ENCODE measurements at regions not wholly inside any gene's neighbourhood (a gene's known extent, or its start where the extent isn't known, plus 50 kb on each side); places are given as distances from the start of the nearest gene placed in this dataset.

- DNase-seq: no peak
Observed at GRCh38 chr5:141800617-141801016, 77.6 kb downstream of the PCDH1 start.

DNA sequence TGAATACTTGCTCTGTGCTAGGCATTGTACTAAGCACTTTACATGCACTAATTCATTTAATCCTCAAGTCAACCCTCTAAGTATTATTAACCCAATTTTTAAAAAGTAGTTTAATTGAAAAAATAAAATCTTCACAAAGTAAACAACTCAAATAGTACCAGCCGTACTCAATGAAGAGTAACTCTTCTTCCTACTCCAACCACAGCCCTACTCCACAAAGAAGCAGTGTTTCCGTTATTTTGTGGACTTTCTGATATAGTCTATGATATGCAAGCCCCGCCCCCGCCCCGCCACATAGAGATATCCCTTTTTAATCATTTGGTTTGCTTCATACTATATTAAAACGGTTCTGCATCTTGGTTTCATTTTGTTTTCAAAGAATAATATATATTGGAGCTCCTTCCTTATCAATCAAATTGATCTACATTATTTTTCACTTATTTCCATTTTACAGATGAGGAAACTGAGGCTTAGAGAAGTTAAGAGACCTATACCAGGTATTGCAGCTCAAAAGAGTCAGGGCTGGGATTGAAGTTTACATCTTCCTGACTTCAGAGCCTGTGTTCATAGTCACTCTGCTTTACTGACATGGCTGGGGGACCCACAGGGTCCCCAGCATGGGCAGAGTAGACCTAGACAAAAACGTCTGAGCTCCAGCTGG lies 78.6 kb downstream of the PCDH1 start:
- DNase-seq: no peak

DNA sequence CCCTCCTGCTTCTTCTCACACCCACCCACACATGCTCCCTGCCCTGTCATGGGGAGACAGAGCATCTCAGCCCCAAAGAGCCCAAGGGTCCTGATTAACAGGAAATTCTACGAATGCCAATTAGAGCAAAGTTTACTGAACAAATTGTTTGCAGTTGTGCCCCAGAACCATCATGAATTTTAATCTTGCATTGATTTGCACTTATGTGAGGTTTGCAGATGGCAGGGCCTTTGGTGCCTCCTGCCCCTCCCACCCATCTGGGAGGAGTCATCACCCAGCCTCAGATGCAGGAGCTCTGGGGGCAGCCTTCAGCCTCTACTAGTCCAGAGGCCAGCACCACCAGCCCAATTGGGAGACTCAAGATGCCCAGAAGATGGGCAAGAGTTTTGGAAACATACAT lies 80.8 kb downstream of the PCDH1 start:
- no peak for DNase-seq

GRCh38 chr5:141795421-141795820 lies 82.8 kb downstream of the PCDH1 start:
- DNase-seq: no peak

DNA sequence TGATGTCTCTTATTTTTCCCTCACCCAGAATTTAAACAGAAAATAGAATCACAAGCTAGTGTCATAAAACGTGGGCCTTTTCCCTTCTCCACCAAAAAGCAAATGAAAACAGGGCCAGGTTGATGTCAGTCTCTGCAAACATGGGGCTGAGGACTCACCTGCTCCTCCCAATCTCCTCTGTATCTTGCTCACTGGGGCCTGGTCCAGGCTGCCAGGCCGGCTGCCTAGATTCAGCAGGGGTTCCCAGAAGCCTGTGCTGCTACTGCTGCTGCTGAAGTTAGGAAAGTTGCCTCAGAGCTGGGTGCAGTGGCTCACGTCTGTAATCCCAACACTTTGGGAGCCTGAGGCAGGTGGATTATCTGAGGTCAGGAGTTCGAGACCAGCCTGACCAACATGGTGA lies 84.3 kb downstream of the PCDH1 start:
- DNase-seq: no peak

DNA sequence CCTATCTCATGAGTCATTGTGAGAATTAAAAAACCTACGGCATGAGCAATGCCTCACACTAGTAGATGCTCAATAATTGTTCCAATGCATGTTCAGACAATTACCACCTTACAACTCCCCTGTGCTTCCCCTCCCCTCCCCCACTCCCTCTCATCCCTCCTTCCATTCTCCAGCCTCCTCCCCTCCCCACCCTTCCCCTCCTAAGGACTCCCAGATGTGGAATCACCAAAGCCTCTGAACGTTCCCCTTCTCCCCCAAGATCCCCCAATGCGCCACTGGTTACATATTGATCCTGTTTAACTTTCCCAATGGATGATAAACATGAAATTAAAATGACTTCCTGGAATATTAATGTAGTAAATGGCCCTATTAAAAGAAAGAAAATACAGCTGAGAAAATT lies 84.8 kb downstream of the PCDH1 start:
- DNase-seq: no peak

DNA sequence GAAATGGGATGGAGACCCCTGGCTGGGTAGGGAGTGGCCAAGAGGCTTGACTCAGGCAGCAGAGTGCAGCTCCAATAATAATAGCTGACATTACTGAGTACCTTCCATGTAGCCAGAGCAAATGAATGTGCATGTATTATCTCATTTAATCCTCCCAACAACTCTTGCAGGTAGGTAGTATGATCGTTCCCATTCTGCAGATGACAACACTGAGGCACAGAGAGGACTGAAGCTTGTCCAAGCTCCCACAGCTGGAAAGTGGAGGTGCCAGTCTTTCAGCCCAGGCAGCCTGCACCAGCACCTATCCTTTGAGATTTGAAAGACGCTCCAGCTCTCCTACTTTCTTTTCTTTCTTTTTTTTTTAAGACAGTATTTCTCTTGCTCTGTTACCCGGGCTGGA lies 87.6 kb downstream of the PCDH1 start:
- DNase-seq: no peak

DNA sequence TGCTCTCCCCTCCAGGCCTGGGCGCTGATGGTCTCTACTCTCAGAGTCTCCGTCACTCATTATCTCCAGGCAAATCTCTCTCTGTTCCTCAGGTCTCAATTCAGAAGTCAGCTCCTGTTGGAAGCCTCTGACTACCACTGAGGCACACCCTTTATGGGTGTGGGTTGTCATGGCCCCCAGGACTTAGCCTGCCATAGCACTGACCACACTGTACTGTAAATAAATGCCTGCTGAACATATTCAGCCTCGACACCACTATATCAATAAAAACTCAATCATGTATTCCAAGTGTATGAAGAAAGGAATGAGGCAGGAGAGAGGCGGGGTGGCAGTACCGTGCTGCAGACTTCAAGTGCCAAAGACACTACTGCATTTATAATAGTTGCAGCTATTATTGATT lies 88.9 kb downstream of the PCDH1 start:
- no peak for DNase-seq

GRCh38 chr5:141788296-141788970 lies 89.8 kb downstream of the PCDH1 start:
- no peak for DNase-seq

GRCh38 chr5:141787376-141787775 lies 90.8 kb downstream of the PCDH1 start:
- no peak for DNase-seq

DNA sequence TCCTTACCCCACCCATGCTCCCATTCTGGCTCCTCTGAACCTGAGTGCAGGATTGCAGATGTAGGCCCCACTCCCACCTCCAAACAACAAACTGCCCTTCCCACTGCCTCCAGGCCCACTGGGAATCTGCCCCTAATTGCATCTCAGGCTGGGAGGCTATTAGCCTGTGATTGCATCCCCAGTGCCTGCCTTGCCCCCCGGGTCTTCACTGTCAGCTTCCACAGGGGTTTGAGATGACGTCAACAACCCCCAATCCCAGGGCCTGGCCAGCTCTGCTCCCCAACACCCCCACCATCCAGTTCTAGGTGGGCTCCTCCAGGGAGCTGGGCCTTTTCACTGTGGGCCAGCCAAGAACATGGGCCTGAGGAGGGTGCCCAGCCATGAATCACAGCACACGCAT lies 91.5 kb downstream of the PCDH1 start:
- DNase-seq: no peak

DNA sequence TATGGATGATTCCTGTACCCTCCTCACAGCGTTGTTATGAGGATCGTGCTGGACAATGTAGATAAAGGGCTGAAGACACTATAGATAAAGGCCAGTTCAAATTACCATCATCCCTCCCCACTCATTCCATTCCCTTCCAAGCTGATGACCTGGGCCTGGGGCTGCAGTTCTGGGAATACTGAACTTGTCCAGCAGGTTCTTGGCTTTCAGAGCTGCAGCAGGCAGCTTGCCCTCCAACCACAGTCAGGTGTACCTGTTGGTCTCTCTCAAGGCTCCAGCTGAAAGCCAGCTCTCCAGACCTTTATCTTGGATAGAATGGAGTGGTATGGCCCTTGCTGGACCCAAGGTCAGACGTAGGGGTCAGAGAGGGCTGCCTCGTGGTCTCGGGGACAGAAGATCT lies 92.5 kb downstream of the PCDH1 start:
- DNase-seq: no peak

GRCh38 chr5:141785135-141785534 lies 93.1 kb downstream of the PCDH1 start:
- DNase-seq: no peak

GRCh38 chr5:141784529-141784928 lies 93.7 kb downstream of the PCDH1 start:
- no peak for DNase-seq

GRCh38 chr5:141783947-141784296 lies 94.3 kb downstream of the PCDH1 start:
- no peak for DNase-seq

DNA sequence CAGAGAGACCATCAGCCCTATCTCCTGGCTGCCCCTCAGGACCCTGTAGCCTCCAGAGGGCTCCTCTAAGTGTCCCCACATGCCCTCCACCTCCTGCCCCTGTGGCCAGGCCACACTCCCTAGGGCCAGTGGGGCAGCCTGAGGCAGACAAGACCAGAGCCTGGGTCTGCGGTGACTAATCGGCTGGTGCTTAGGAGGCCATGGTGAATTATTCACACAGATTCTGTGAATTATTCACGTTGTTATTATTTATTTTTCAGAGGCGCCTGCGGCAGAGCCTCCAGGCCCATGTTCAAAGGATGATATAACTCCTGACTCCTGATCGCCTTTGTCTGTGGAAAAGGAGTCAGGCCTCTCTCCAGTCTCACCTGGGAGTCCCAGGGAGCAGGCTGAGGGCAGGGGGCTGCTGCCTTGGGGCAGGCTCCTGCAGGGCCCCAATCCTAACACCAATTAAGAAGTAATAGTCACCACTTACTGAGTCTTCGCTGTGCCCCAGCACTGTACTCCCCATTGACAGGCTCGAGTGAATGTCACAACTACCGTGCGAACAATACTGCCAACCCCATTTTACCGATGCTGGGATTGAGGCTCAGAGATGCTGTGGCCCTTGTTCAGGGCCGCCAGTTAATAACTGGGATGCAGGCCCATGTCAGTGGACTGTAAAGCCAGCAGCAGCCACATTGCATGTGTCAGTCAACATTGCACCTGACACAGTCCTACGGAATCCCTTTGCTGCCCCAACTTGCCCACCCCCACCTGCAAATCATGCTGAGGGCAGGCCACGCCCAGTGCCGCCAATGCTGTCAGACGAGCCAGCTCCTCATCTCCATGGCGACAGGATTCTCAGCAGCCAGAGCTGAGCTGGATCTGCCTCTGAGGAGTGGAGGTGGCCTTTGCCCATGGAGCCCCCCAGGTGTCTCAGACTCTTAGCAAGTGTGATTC lies 94.9 kb downstream of the PCDH1 start:
- DNase-seq: no peak

DNA sequence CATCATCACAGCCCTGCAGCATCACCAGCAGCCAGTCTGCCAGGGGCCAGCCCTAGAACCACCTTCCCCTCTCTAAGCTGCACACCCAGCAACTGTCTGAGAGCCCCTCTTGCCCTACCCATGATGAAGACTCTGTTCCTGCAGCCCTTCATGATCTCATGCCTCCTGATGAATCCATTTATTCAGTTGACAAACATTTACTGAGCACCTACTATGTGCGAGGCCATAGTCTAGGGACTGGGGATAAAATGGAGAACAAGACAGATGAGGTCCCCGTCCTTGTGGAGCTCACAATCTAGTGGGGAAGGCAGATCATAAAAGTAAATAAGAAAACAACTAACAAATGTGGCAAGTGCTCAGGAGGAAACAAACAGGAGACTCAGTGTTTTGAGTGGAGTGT lies 96.3 kb downstream of the PCDH1 start:
- DNase-seq: no peak

DNA sequence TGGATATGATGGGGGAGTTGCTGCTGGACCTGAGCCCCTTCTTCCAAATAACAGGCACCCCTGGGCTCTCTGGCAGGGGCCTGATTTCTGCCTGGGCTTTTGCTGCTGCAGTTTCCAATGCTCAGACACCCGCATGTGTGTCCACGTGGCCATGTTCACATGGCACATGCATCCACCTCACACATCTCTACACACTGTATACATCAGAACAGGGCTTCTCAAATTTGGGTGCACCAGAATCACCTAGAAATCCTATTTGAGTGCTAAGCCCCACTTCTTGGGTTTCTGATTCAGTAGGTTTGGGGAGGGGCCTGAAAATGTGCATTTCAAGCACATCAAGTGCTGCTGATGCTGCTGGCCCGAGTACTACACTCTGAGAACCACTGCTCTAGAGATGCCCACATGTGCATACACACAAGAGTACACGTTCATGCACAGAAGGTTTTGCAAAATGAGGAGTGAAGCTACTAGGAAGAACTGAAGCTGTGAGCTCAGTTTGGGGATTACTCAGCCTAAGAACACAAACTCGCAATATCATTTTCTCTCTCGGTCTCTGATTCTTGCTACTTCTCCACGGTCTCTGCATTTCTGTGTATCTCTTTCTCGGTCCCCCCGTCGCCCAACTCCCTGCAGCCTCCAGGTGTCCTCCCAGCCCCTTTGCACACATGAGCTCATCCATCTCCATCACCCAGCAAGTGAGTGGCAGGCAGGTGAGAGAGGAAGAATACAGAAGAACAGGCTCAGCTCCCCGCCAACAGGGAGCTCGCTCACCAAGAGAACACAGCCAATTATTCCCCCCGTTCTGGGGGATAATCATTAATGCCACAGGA lies 97.0 kb downstream of the PCDH1 start:
- no peak for DNase-seq

- DNase-seq: no peak
Observed at GRCh38 chr5:141780240-141780951, 97.8 kb downstream of the PCDH1 start.

DNA sequence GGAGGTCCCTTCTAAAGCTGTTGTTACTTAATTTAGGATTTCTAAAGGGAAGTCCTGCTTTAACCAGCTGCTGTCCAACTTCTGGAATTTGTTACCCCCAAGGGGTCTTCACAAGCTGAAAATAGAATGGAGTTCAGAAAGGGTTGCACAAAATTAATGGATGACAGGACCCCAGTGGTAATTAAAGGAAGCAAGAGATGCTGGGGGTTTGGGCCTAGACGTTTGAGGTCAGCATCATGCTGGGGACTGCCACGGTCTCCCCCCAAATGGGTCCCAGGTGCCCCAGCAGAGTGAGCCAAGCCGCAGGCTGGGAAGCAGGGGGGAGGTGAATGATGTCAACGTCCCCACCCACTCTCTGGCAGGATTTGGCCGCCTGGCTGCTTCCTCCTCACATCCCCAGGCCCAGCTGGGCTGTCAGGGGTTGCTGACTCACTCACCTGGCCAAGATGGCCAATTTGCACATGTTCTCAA lies 97.5 kb upstream of the ARAP3 start:
- no peak for DNase-seq

DNA sequence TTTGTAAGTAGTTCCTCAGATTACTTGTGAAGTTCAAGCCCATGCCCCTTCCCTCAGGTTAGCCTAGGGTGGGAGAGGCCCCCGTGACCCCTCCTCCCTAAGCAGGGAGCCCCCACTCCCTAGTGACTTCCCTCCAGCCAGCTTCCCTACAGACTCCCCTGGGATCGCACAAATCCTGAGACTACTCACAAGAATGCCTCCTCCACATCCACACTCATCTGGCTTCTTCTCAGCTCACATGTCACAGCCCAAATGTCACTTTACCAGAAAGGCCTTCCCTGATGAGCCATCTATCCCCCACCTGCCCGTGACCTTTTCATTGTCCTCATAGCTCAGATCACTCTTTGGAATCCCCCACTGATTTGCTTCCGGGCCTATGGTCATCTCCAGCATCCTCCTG lies 96.7 kb upstream of the ARAP3 start:
- DNase-seq: no peak

DNA sequence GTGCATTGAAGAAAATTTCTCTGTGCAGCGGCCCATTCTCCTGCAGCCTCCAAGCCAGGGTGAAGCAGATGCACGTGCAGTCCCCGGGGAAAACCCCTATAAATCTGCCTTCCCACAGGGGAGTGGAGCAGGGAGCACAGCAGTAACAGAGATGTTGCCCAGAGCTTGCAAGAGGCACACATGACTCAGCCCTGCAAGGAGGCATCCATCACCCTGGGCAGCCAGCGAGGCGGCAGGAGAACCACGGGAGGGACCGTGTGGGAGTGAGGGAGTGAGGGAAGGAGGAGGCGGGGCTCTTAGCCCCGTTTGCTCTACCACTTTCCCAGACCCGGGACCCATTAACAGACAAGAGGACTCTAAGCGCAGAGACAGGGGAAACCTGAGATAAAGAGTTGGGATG lies 96.2 kb upstream of the ARAP3 start:
- no peak for DNase-seq

All from activated effector memory CD4-positive, alpha-beta T cell treated with anti-CD3 and anti-CD28 coated beads, Interleukin-2, amount 50 U/mL, for 16 hours (primary cell).